ENCODE measurements at regions not wholly inside any gene's neighbourhood (a gene's known extent, or its start where the extent isn't known, plus 50 kb on each side); places are given as distances from the start of the nearest gene placed in this dataset.
A peak's percentile ranks its signal among the peaks of the same experiment; 100 is the strongest.

- DNase-seq (no peak), ATAC-seq (ENCODE audit: low FRiP score in 2 of 2) (no peak)
- Histone ChIP-seq H3K4me3 (no peak overlapping the region), H3K9me3 (peaks cover 0 to 8% (median 0%) of the 10 kb centered on the region in 4 donors), H3K36me3 (no peaks in the 10 kb centered on the region), H3K27me3 (no peaks in the 10 kb centered on the region), H3K27ac (no peak overlapping the region), H3K4me1 (no peaks in the 10 kb centered on the region)
- TF ChIP-seq POLR2AphosphoS5 (IDR thresholded peaks at IDR 0.05) (no peak), POLR2A (IDR thresholded peaks at IDR 0.05) (no peak), EP300 (IDR thresholded peaks at IDR 0.05) (no peak), CTCF (IDR thresholded peaks at IDR 0.05) (no peak)
- 46 to 62% methylated on average over 2 of the region's 2 CpGs for WGBS, 2 donors
These were observed 1674.0 kb upstream of the PCDH7 start for GRCh38 chr4:29046186-29046585.

- 77 to 82% methylated on average over 2 of the region's 2 CpGs for WGBS, 2 donors
- ATAC-seq (ENCODE audit: low FRiP score in 2 of 2) (no peak), DNase-seq (no peak)
These were observed 1673.4 kb upstream of the PCDH7 start for GRCh38 chr4:29046781-29047180.

GRCh38 chr4:29047341-29048041 is 1672.7 kb upstream of the PCDH7 start:
- 86 to 91% methylated on average over 4 to 22 of the region's 28 CpGs for WGBS, 2 donors
- peak in 1 of 2 donors; percentile 67 for DNase-seq

More at GRCh38 chr4:29046781-29047180, 1673.4 kb upstream of the PCDH7 start:
- Histone ChIP-seq H3K4me1 (no peaks in the 10 kb centered on the region), H3K4me3 (no peak overlapping the region), H3K27ac (no peak overlapping the region), H3K27me3 (no peaks in the 10 kb centered on the region), H3K9me3 (peaks cover 0 to 8% (median 0%) of the 10 kb centered on the region in 4 donors), H3K36me3 (no peaks in the 10 kb centered on the region)
- TF ChIP-seq CTCF (IDR thresholded peaks at IDR 0.05), result no peak

GRCh38 chr4:29051381-29051965 is 1668.7 kb upstream of the PCDH7 start:
- 57 to 60% methylated on average over 4 of the region's 4 CpGs for WGBS, 2 donors
- ATAC-seq (ENCODE audit: low FRiP score in 2 of 2), result no peak
- no peak for DNase-seq

More at GRCh38 chr4:29047341-29048041, 1672.7 kb upstream of the PCDH7 start:
- no peak for TF ChIP-seq CTCF (IDR thresholded peaks at IDR 0.05)
- no peak for TF ChIP-seq POLR2A (IDR thresholded peaks at IDR 0.05)
- no peak for TF ChIP-seq EP300 (IDR thresholded peaks at IDR 0.05)
- no peak for TF ChIP-seq POLR2AphosphoS5 (IDR thresholded peaks at IDR 0.05)
- Histone ChIP-seq H3K4me3 (no peak overlapping the region), H3K9me3 (peaks cover 0 to 8% (median 0%) of the 10 kb centered on the region in 4 donors), H3K4me1 (no peaks in the 10 kb centered on the region), H3K27ac (no peak overlapping the region), H3K27me3 (no peaks in the 10 kb centered on the region), H3K36me3 (no peaks in the 10 kb centered on the region)
- peak; percentile 21 to 40 for ATAC-seq (ENCODE audit: low FRiP score in 2 of 2)

More at GRCh38 chr4:29051381-29051965, 1668.7 kb upstream of the PCDH7 start:
- no peaks in the 10 kb centered on the region for H3K4me1 ChIP-seq
- no peak overlapping the region for H3K4me3 ChIP-seq
- H3K27me3 ChIP-seq, result no peaks in the 10 kb centered on the region
- no peaks in the 10 kb centered on the region for H3K36me3 ChIP-seq
- H3K9me3 ChIP-seq, result peaks cover 0 to 8% (median 0%) of the 10 kb centered on the region in 4 donors
- TF ChIP-seq POLR2A (IDR thresholded peaks at IDR 0.05) (no peak), POLR2AphosphoS5 (IDR thresholded peaks at IDR 0.05) (no peak), CTCF (IDR thresholded peaks at IDR 0.05) (no peak), EP300 (IDR thresholded peaks at IDR 0.05) (no peak)
- H3K27ac ChIP-seq, result no peak overlapping the region
